Retinal pigment epithelial cell (primary cell): ENCODE measurements at regions not wholly inside any gene's neighbourhood (a gene's known extent, or its start where the extent isn't known, plus 50 kb on each side); places are given as distances from the start of the nearest gene placed in this dataset.

Experiments used
- DNase-seq: peaks from one replicate; pipeline ENCODE4 v3.0.0-alpha.2; 2010; ENCODE audit warnings: low read depth
- H3K4me3 ChIP-seq: 2 replicates; pipeline ENCODE4 v1.5.1; 2011; ENCODE audit warnings: mild to moderate bottlenecking, low read length, control low read depth, moderate library complexity
- CTCF ChIP-seq: conservative IDR thresholded peaks from 2 replicates; pipeline ENCODE4 v1.5.1; 2011; ENCODE audit warnings: low read depth, low read length, control low read depth, inconsistent platforms

DNA sequence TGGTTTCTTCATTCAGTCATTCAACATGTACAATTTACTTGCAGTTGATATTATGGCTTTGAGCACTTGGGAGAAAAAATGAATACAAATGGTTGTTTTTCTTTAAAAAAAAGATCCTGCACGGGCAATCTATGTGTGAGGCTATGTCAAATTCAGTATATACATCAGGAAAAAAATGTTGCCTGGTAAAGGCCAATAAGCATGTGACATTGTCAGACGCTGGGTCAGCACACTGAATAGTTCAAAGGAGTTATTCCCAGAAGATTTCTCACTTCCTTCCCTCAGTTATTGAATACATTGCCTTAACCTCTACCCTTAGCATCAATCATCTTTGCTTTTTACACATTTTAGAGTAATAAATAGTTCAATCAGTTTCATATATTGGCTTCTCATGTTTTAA, 319.2 kb downstream of the NUAK1 start:
- H3K4me3 ChIP-seq = no peak overlapping the region
- no peak for DNase-seq
- no peak for TF ChIP-seq CTCF

GRCh38 chr12:105820429-105821125, 318.2 kb downstream of the NUAK1 start:
- H3K4me3 ChIP-seq = no peak overlapping the region
- TF ChIP-seq CTCF = no peak
- DNase-seq = no peak

- no peak for DNase-seq
- no peak for TF ChIP-seq CTCF
- H3K4me3 ChIP-seq = no peak overlapping the region
Measured at GRCh38 chr12:105822131-105823105, 316.3 kb downstream of the NUAK1 start.

GRCh38 chr12:105823810-105824209, 314.9 kb downstream of the NUAK1 start:
- no peak for TF ChIP-seq CTCF
- no peak overlapping the region for H3K4me3 ChIP-seq
- no peak for DNase-seq

DNA sequence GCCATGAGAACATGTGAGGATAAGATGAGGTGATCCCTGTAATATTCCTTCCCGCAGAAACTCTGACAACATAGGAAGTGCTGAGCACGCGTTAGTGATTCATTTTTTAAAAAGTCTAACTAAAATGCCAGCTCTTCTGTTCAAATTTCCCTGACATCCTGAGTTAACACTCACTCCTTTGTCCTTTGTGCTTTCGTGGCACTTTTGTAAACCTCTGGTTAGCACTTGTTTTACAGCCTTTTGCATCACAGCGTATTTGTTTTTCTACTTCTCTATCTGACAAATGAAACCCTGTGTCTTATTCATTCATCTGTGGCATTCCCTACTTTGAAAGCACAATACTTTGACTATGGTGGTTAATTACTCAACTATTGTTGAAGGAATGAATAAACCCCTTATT, 313.6 kb downstream of the NUAK1 start:
- no peak for TF ChIP-seq CTCF
- DNase-seq = no peak

DNA sequence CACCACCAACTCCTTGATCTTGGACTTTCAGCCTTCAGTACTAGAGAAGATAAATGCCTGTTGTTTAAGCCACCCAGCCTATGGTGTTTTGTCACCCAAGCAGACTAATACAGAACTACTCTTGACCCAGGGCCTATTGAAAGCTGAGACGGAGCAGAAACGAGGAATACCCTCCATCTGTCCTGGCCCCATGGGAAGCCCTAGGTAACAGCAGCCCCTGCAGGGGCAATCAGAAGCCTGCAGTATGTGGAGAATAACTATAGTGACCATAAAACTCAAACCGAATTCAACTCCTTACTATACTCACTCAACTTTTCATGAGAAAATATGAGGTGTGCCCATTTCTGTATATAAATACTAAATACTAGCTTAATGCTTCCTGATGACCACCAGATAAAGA, 307.4 kb downstream of the NUAK1 start:
- DNase-seq = no peak
- TF ChIP-seq CTCF = no peak
- no peak overlapping the region for H3K4me3 ChIP-seq

More for the DNA sequence above, 313.6 kb downstream of the NUAK1 start:
- H3K4me3 ChIP-seq = no peak overlapping the region
